ENCODE measurements at regions not wholly inside any gene's neighbourhood (a gene's known extent, or its start where the extent isn't known, plus 50 kb on each side); places are given as distances from the start of the nearest gene placed in this dataset.

DNA sequence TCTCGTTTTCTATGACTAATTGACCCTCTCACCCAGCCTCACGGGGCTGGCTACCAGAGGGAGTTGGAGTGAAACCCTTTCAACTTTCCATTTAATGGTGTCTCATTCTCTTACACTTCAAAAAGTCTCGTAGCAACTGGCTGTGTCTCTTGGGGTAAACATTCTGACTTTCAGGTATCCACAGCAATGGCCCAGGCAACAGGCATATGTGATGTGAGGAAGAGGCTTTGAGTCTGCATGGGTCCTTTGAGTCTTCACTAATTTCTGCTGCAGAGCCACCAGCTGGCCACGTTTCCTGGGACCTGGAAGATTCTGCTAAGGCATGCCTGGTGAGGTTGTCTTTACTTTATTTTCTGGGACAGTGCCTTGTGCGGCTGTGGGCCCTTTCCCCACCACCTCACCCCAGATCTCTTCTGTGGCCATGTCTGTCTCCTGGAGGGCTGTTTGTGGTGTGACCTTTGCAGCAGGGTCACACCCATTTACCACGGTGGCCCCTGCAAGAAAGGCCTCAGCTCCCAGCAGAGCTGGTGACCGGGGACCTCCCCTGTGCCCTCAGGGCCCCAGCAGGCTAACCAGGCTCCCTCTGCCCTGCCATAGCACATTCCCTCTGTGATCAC, 112.5 kb upstream of the FRG1 start:
- TF ChIP-seq, protein P1, sequence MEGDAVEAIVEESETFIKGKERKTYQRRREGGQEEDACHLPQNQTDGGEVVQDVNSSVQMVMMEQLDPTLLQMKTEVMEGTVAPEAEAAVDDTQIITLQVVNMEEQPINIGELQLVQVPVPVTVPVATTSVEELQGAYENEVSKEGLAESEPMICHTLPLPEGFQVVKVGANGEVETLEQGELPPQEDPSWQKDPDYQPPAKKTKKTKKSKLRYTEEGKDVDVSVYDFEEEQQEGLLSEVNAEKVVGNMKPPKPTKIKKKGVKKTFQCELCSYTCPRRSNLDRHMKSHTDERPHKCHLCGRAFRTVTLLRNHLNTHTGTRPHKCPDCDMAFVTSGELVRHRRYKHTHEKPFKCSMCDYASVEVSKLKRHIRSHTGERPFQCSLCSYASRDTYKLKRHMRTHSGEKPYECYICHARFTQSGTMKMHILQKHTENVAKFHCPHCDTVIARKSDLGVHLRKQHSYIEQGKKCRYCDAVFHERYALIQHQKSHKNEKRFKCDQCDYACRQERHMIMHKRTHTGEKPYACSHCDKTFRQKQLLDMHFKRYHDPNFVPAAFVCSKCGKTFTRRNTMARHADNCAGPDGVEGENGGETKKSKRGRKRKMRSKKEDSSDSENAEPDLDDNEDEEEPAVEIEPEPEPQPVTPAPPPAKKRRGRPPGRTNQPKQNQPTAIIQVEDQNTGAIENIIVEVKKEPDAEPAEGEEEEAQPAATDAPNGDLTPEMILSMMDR (IDR thresholded peaks at IDR 0.05; ENCODE audit: extremely low read depth, insufficient read depth, missing control alignments) = no peak
- no peak for DNase-seq (ENCODE audit: low spot score)
- in situ Hi-C loops (cut with MboI; ENCODE audit: low pct_unique_long_range_greater_than_20kb, low sequenced_read_pairs, unreplicated experiment) = no loop called here

DNA sequence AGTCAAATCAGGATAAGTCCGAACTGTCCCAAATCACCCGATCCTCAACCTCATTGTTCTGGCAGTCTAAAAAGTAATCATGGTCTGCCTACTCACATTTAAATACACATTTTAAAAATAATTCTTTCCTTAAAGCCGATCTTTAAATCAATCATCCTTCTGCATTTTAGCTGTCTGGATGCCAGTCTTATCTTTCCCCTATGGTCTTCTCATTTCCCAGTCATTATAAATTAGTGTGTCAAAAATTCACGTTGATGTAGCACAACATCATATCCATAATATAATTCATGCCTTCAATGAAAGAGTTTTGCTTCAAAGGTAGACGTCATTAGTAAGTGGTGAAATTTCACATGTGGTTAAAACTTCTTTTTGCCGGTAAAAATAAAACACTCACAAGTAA, 108.1 kb upstream of the FRG1 start:
- in situ Hi-C loops (cut with MboI; ENCODE audit: low pct_unique_long_range_greater_than_20kb, low sequenced_read_pairs, unreplicated experiment) = no loop called here
- TF ChIP-seq, protein P1 (IDR thresholded peaks at IDR 0.05; ENCODE audit: extremely low read depth, insufficient read depth, missing control alignments) = no peak
- no peak for DNase-seq (ENCODE audit: low spot score)

DNA sequence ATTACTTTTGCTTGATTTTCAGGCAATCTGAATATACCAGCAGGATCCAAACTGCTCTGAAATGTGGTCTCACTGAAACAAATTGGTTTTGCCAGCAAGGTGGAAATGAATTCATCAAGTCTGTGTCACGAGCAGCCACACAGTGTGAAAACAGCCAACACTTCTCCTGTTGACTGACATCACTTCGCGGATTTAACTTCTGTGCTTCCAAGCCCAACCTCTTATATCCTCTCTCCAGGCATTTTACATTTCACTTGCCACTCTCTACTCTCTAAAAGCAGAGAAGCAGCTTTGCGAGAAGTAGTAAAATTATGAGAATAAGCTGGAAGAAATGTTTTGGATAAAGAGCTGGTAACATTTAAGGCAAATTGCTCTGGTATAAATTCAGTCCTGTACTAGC, 106.1 kb upstream of the FRG1 start:
- in situ Hi-C loops (cut with MboI; ENCODE audit: low pct_unique_long_range_greater_than_20kb, low sequenced_read_pairs, unreplicated experiment) = no loop called here
- TF ChIP-seq, protein P1 (IDR thresholded peaks at IDR 0.05; ENCODE audit: extremely low read depth, insufficient read depth, missing control alignments) = no peak
- no peak for DNase-seq (ENCODE audit: low spot score)

DNA sequence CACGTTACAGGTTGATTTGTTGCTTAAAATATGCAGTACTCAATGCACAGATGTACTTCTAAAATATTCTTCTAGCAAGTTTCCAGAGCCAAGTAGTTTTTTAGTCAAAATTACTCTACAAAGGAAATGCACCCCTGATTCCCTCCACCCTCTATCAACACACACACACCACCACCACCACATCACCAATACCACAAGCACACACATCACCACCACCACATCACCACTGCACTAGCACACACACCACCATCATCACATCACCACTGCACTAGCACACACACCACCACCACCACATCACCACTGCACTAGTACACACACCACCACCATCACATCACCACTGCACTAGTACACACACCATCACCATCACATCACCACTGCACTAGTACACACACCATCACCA, 105.2 kb upstream of the FRG1 start:
- DNase-seq (ENCODE audit: low spot score) = no peak
- TF ChIP-seq, protein P1 (IDR thresholded peaks at IDR 0.05; ENCODE audit: extremely low read depth, insufficient read depth, missing control alignments) = no peak
- in situ Hi-C loops (cut with MboI; ENCODE audit: low pct_unique_long_range_greater_than_20kb, low sequenced_read_pairs, unreplicated experiment) = no loop called here

DNA sequence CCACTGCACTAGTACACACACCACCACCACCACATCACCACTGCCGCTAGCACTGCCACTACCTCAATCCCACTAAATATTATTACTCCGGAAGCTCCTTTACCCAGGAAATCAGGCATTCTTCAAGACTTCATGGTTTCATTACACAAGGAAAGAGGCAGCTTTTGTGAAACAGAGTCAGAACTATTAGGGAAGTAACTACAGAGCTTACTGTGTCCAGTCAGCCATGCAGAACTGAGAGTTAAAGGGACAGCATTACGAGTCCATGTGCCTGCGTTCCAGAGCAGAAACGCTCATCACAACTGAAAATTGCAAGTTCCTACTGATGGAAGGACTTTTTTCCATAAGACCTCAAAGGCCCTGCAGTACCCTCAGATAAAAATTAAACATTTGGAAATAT, 103.2 kb upstream of the FRG1 start:
- DNase-seq (ENCODE audit: low spot score) = no peak
- TF ChIP-seq, protein P1 (IDR thresholded peaks at IDR 0.05; ENCODE audit: extremely low read depth, insufficient read depth, missing control alignments) = no peak
- in situ Hi-C loops (cut with MboI; ENCODE audit: low pct_unique_long_range_greater_than_20kb, low sequenced_read_pairs, unreplicated experiment) = no loop called here

DNA sequence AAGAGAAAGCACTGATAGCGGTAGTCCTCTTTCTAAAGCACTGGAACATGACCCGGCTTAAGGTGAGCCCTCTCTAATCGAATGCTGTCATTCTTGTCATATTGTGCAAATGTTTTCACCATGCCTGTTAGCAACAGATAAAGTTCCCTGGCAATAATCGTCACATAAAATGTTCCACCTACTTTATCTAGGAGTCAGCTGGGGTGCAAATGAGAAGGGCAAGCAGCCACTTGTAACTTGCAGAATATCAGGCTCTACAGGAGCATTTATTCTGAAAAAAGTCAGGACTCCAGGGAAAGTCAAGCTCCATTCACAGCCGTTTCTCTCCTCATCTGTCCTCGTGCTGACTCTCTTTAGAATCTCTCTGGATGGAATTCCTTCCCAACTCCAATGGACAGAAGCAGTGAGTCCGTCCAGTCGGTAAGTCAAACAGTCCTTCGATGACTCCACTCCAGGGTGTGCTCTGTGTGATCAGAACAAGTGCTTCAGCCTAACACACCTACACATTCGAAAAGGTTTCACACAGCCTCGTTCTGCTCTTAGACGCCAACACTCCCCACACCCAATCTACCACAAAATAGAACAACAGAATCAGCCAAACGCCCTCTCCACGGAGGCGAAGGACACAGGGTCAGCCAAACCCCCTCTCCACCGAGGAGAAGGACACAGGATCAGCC, 101.7 kb upstream of the FRG1 start:
- TF ChIP-seq, protein P1 (IDR thresholded peaks at IDR 0.05; ENCODE audit: extremely low read depth, insufficient read depth, missing control alignments) = no peak
- in situ Hi-C loops (cut with MboI; ENCODE audit: low pct_unique_long_range_greater_than_20kb, low sequenced_read_pairs, unreplicated experiment) = no loop called here

More for the DNA sequence above, 101.7 kb upstream of the FRG1 start:
- DNase-seq (ENCODE audit: low spot score) = no peak
